Left forelimb (tissue), 1 donor: ENCODE measurements at regions not wholly inside any gene's neighbourhood (a gene's known extent, or its start where the extent isn't known, plus 50 kb on each side); places are given as distances from the start of the nearest gene placed in this dataset.

ENCODE experiments used
- DNase-seq: peaks from one replicate; pipeline ENCODE4 v3.0.0-alpha.2; 2018; ENCODE audit warnings: low spot score

GRCh38 chr2:120953843-120954584, 218.3 kb downstream of the GLI2 start:
- no peak for DNase-seq

- no peak for DNase-seq
Measured at GRCh38 chr2:120954939-120955338, 219.3 kb downstream of the GLI2 start.

DNA sequence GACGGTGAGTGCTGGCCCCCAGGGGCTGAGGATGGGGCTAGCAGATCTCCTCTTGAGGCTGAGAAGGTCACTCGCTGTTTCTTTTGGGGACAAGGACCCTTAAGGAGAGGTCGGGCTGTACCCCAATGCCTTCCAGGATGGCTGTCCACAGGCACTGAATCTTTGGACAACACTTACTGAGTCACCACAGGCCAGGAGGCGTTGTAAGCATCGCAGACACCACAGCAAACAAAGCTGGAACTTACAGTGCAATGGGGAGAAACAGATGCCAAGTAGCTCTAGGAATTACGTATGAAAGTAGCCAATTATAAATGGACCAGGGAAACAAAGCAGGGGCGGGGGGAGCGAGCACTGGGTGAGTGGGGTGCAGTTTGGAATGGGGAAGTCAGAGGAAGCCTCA, 219.8 kb downstream of the GLI2 start:
- no peak for DNase-seq

DNA sequence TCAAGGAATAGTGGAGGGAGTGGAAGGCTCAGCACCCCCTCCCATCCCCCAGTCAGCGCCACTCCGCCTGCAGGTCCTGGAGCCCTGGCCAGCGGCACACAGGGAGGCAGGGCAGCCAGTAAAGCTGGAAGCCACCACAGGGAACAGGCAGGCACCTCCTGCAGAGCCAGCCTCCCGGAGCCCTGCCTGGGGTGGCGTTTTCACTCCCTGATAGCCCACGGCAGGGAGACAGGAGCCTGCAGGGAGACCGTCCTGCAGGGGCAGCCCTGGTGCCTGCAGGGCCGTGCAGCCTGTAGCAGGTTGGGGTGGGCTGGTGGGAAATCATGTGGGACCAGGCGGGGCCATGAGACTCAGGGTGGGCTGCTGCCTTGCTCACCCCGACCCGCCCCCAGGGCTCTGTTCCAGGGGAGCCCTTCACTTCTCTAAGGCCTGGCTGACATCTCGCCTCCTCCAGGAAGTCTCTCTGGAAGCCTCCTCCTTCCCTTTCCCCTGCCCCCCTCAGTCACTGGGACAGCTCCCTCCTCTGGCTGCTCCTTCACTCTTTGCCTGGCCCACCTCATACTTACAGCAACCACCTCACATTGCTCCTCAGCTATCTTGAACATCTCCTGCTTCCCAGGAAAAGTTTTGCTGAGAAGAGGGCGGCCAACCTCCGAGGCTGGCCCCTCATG, 221.0 kb downstream of the GLI2 start:
- no peak for DNase-seq

GRCh38 chr2:120957905-120958304, 222.2 kb downstream of the GLI2 start:
- DNase-seq, result no peak

- no peak for DNase-seq
Measured at GRCh38 chr2:120958623-120959366, 223.1 kb downstream of the GLI2 start.

GRCh38 chr2:120959426-120959825, 223.8 kb downstream of the GLI2 start:
- DNase-seq, result no peak

- DNase-seq, result no peak
Measured at GRCh38 chr2:120960770-120961366, 225.2 kb downstream of the GLI2 start.

GRCh38 chr2:120961396-120961795, 225.7 kb downstream of the GLI2 start:
- DNase-seq, result no peak

- DNase-seq, result no peak
Measured at GRCh38 chr2:120963997-120964705, 228.5 kb downstream of the GLI2 start.

DNA sequence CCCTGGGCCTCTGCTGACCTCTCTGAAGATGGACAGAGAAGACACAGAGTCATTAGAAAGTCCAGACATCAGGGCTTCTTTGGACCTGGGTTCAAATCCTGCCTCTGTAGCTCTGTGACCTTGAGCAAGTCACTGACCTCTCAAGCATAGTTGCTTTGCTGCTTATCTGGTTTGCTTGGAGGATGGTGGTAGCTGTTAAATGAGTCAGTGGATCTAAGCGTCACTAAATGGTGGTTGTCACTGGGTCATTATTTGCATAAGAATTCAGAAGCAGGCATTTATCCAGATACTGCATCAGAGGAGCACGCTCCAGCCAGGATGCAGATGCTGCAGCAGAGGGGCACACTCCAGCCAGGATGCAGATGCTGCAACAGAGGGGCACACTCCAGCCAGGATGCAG, 229.2 kb downstream of the GLI2 start:
- DNase-seq, result no peak

DNA sequence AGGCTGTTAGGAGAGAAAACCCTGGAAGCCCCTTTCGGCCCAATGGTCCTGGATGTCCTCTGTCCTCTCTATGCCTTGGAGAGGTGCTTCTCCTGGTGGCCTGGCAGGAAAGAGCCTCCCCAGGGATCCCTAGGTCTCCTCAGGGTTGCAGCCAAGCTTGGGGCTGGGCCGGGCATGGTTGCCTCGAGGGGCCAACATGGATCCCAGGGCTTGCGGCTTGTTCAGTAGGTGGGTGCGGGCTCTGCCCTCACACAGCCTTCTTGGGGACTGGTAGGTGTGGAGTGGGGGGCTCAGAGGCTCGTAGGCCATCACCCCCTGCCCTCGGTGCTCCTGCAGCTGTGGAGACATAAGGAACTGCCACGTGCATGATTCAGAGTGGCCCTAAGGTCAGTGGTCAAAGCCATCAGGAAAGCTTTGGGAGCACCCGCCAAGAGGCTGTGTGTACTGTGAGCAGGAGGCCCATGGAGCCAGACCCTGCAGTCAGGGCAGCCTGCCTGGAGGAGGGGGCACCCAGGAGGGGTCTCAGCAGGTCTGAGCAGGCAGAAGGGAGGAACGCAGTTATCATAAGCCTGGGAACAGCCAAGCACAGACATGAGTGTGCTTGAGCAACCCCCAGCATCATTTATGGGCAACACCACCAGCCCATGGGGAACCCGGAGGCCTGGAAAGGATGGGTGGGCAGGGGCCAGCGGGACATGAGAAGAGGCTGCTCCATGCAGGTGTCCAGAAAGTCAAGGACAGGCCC, 231.0 kb downstream of the GLI2 start:
- DNase-seq, result no peak

DNA sequence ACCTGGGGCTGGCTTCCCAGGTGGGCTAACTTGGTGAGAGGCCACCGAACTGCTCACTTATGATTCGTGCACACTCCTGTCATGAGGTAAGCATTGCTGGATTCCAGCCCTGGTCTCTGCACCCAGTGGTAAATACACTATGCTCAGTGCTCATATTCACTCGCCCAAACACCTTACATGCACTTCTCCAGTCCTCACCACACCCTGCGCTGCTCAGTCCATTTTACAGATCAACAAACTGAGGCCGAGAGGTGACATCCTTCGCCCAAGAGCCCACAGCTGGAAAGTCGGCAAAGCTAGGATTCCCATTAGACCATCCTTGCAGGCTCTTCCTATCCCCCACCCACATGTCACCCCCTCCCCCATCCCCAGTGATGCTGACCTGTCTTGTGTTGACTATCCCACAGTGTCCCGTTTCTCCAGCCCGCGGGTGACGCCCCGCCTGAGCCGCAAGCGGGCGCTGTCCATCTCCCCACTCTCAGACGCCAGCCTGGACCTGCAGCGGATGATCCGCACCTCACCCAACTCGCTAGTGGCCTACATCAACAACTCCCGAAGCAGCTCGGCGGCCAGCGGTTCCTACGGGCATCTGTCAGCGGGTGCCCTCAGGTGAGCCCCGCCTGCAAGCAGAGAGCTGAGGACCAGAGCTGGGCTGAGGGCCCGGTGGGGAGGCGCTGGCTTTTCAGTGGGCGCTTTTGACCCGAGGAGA, 232.8 kb downstream of the GLI2 start:
- no peak for DNase-seq

- no peak for DNase-seq
Measured at GRCh38 chr2:120969613-120970355, 234.1 kb downstream of the GLI2 start.

DNA sequence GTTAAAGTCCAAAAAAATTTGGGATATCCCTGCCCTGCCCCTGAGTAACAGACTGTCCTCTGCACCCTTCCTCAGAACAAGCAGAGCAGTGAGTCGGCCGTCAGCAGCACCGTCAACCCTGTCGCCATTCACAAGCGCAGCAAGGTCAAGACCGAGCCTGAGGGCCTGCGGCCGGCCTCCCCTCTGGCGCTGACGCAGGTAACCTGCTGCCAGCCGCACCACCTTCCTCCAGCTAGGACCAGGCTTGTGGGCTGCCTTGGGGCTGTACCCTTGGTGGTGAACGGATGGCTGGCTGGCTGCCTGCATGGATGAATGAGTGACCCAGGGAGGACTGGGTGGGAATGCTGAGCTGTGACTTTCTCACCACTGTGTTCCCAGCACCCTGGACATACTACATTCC, 236.2 kb downstream of the GLI2 start:
- no peak for DNase-seq

GRCh38 chr2:120972286-120972685, 236.6 kb downstream of the GLI2 start:
- DNase-seq, result no peak

DNA sequence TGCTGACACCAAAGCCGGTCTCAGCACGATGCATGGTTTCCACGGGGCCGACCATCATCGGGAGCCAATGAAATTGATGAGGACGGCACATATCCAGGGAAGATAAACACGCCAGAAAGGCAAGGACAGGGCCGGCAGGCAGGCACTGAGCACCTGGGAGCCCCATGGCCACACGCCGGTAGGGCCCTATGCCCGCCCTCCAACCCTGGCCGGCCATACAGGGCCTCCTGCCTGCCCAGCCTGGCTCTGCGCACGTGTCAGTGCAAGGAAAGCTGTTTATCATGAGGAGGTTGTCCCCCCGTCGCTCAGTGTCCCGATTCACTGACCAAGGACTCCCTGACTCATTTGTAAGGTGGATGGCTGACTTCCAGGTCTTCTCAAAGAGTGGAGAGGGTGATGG, 237.5 kb downstream of the GLI2 start:
- no peak for DNase-seq

- no peak for DNase-seq
Measured at GRCh38 chr2:120974950-120975349, 239.3 kb downstream of the GLI2 start.

- no peak for DNase-seq
Measured at GRCh38 chr2:120976501-120977307, 241.0 kb downstream of the GLI2 start.
